H1 (cell line): ENCODE measurements at regions not wholly inside any gene's neighbourhood (a gene's known extent, or its start where the extent isn't known, plus 50 kb on each side); places are given as distances from the start of the nearest gene placed in this dataset.

Experiments used
- CTCF ChIA-PET: fragments of 300-600 bp; sonication (Branson Sonifier 250); formaldehyde crosslinking; loops from one replicate; lab custom pipeline; 2021; ENCODE audit not compliant: partially characterized antibody; lab: Charles Lee
- POLR2A ChIA-PET: fragments of 300-600 bp; sonication (Branson Sonifier 250); formaldehyde crosslinking; loops from one replicate; lab custom pipeline; 2021; ENCODE audit warnings: inconsistent platforms; ENCODE audit not compliant: partially characterized antibody; lab: Charles Lee
- DNase-seq, 2 experiments: peaks; one replicate each; pipeline versions ENCODE4 v3.0.0 to v3.0.0-alpha.2; 2010 to 2022; ENCODE audit warnings: low spot score in 2 of 2, low read depth in 1 of 2, mixed read lengths in 1 of 2
- FAIRE-seq: peaks from 2 replicates; lab custom pipeline; 2011; peaks lifted over from hg19 to GRCh38; lab: Jason Lieb, UNC
- H2AFZ ChIP-seq: 2 replicates; pipeline ENCODE4 v1.8.1; 2012; ENCODE audit warnings: low read length, inconsistent platforms
- H2AK5ac ChIP-seq: 2 replicates; pipeline ENCODE4 v1.6.1; 2013; ENCODE audit warnings: low read depth, low read length
- H2BK120ac ChIP-seq: replicated peaks from 2 replicates; pipeline ENCODE3; 2013; ENCODE audit warnings: low read depth, low read length, inconsistent platforms
- H2BK12ac ChIP-seq: 2 replicates; pipeline ENCODE4 v1.6.1; 2013; ENCODE audit warnings: low read depth, low read length
- H2BK15ac ChIP-seq: 2 replicates; pipeline ENCODE4 v1.6.1; 2013; ENCODE audit warnings: low read length
- H2BK20ac ChIP-seq: 2 replicates; pipeline ENCODE4 v1.6.1; 2013; ENCODE audit warnings: low read length
- H2BK5ac ChIP-seq: 2 replicates; pipeline ENCODE4 v1.6.1; 2013; ENCODE audit warnings: low read depth, low read length
- H3K14ac ChIP-seq: 2 replicates; pipeline ENCODE4 v1.6.1; 2013; ENCODE audit warnings: inconsistent platforms; ENCODE audit not compliant: insufficient read length
- H3K18ac ChIP-seq: 2 replicates; pipeline ENCODE4 v1.6.1; 2013; ENCODE audit warnings: low read length; ENCODE audit errors: extremely low read depth
- H3K23ac ChIP-seq: 2 replicates; pipeline ENCODE4 v1.6.1; 2013; ENCODE audit warnings: inconsistent platforms; ENCODE audit not compliant: insufficient read length
- H3K23me2 ChIP-seq: 2 replicates; pipeline ENCODE4 v1.6.1; 2013; ENCODE audit warnings: low read depth, low read length
- H3K27ac ChIP-seq: 2 replicates; pipeline ENCODE4 v1.6.1; 2011; ENCODE audit warnings: low read depth, low read length, inconsistent platforms
- H3K27me3 ChIP-seq, 4 experiments: replicated peaks in 1 of 4; 1 replicate in 1 of 4; 2 replicates in 3 of 4; pipeline versions ENCODE4 v1.6.1 to v1.8.1; 2011 to 2013; ENCODE audit warnings: low read length in 3 of 4, mild to moderate bottlenecking in 3 of 4, inconsistent platforms in 2 of 4, mixed read lengths in 2 of 4, moderate library complexity in 1 of 4; ENCODE audit not compliant: control insufficient read depth in 3 of 4, insufficient read depth in 3 of 4; ENCODE audit errors: extremely low read depth in 1 of 4
- H3K36me3 ChIP-seq, 4 experiments: 2 replicates each; pipeline versions ENCODE4 v1.6.1 to v1.8.1; 2011 to 2013; ENCODE audit warnings: mild to moderate bottlenecking in 4 of 4, low read length in 3 of 4, moderate library complexity in 2 of 4, control low read depth in 1 of 4, inconsistent platforms in 1 of 4; ENCODE audit not compliant: insufficient read depth in 4 of 4, control insufficient read depth in 2 of 4
- H3K4ac ChIP-seq: replicated peaks from 2 replicates; pipeline ENCODE3; 2013; ENCODE audit warnings: low read length, low read depth, mixed read lengths, inconsistent platforms; ENCODE audit not compliant: insufficient read length
- H3K4me1 ChIP-seq, 4 experiments: replicated peaks in 1 of 4; 1 replicate in 1 of 4; 2 replicates in 3 of 4; pipeline versions ENCODE4 v1.6.1 to v1.8.1; 2011 to 2013; ENCODE audit warnings: low read length in 3 of 4, inconsistent platforms in 2 of 4, mixed read lengths in 1 of 4; ENCODE audit not compliant: insufficient read depth in 4 of 4, control insufficient read depth in 3 of 4
- H3K4me2 ChIP-seq, 2 experiments: 2 replicates each; pipeline versions ENCODE4 v1.6.1 to v1.8.1; 2011 to 2013; ENCODE audit warnings: low read depth in 2 of 2, low read length in 2 of 2, control low read depth in 1 of 2, inconsistent platforms in 1 of 2, mild to moderate bottlenecking in 1 of 2; ENCODE audit not compliant: insufficient read depth in 1 of 2
- H3K4me3 ChIP-seq, 4 experiments: fragments of 200-600, 300-600 bp in 1 of 4; sonication (generic), shearing (Covaris generic), sonication (Bioruptor Twin) in 1 of 4; 2 replicates each; pipeline versions ENCODE4 v1.5.1 to v1.8.1; 2011 to 2016; ENCODE audit warnings: low read length in 4 of 4, low read depth in 3 of 4, control low read depth in 2 of 4, inconsistent platforms in 2 of 4, mild to moderate bottlenecking in 2 of 4, mixed read lengths in 1 of 4, moderate library complexity in 1 of 4; ENCODE audit not compliant: insufficient read depth in 2 of 4; ENCODE audit errors: extremely low read depth in 1 of 4
- H3K56ac ChIP-seq: replicated peaks from 2 replicates; pipeline ENCODE3; 2013; ENCODE audit warnings: low read depth, mild to moderate bottlenecking, mixed read lengths, low read length, inconsistent platforms; ENCODE audit not compliant: insufficient read length
- H3K79me1 ChIP-seq: 2 replicates; pipeline ENCODE4 v1.6.1; 2013; ENCODE audit warnings: low read depth, low read length, control low read depth
- H3K79me2 ChIP-seq, 2 experiments: 2 replicates each; pipeline versions ENCODE4 v1.6.1 to v1.8.1; 2012 to 2013; ENCODE audit warnings: low read length in 2 of 2, mild to moderate bottlenecking in 2 of 2, inconsistent platforms in 1 of 2; ENCODE audit not compliant: insufficient read depth in 2 of 2, control insufficient read depth in 1 of 2
- H3K9ac ChIP-seq, 4 experiments: replicated peaks in 1 of 4; 1 replicate in 1 of 4; 2 replicates in 3 of 4; pipeline versions ENCODE4 v1.6.1 to v1.8.1; 2011 to 2013; ENCODE audit warnings: low read depth in 3 of 4, low read length in 3 of 4, control low read depth in 2 of 4, mild to moderate bottlenecking in 2 of 4, moderate library complexity in 2 of 4, inconsistent platforms in 1 of 4; ENCODE audit errors: extremely low read depth in 1 of 4
- H3K9me3 ChIP-seq, 2 experiments: 2 replicates each; pipeline versions ENCODE4 v1.6.1 to v1.8.1; 2012 to 2013; ENCODE audit warnings: mild to moderate bottlenecking in 2 of 2, moderate library complexity in 2 of 2, control low read depth in 1 of 2, inconsistent platforms in 1 of 2, low read depth in 1 of 2, low read length in 1 of 2, mixed read lengths in 1 of 2; ENCODE audit not compliant: insufficient read depth in 2 of 2
- H4K20me1 ChIP-seq, 2 experiments: replicated peaks in 1 of 2; 2 replicates each; pipeline versions ENCODE3 to v1.8.1; 2011 to 2013; ENCODE audit warnings: inconsistent platforms in 2 of 2, low read length in 2 of 2, mild to moderate bottlenecking in 1 of 2; ENCODE audit not compliant: insufficient read depth in 2 of 2, control insufficient read depth in 1 of 2
- H4K5ac ChIP-seq: 2 replicates; pipeline ENCODE4 v1.6.1; 2013; ENCODE audit warnings: low read length, low read depth, mixed read lengths, inconsistent platforms; ENCODE audit not compliant: insufficient read length
- H4K8ac ChIP-seq: 2 replicates; pipeline ENCODE4 v1.8.0; 2013; ENCODE audit warnings: mild to moderate bottlenecking, moderate library complexity, low read length, inconsistent platforms; ENCODE audit not compliant: insufficient read depth; ENCODE audit errors: extremely low read depth
- H4K91ac ChIP-seq: replicated peaks from 2 replicates; pipeline ENCODE3; 2013; ENCODE audit warnings: low read length, mixed read lengths, inconsistent platforms; ENCODE audit not compliant: insufficient read length
- EP300 ChIP-seq, 2 experiments: IDR thresholded peaks; 1 replicate in 1 of 2; 2 replicates in 1 of 2; pipeline ENCODE4 v1.6.1; 2011 to 2012; ENCODE audit warnings: low read depth in 2 of 2, low read length in 2 of 2, mild to moderate bottlenecking in 2 of 2, borderline replicate concordance in 1 of 2, inconsistent platforms in 1 of 2, moderate library complexity in 1 of 2
- GABPA ChIP-seq: IDR thresholded peaks from 2 replicates; pipeline ENCODE4 v1.6.1; 2011; ENCODE audit warnings: mild to moderate bottlenecking, low read length, moderate library complexity, borderline replicate concordance; ENCODE audit not compliant: insufficient read depth
- HDAC6 ChIP-seq: IDR thresholded peaks from one replicate; pipeline ENCODE4 v1.7.1; 2012; ENCODE audit warnings: low read depth, mild to moderate bottlenecking, inconsistent platforms, low read length, moderate library complexity
- JUN ChIP-seq: IDR thresholded peaks from 2 replicates; pipeline ENCODE4 v1.6.1; 2011; ENCODE audit warnings: low read depth, mild to moderate bottlenecking, improper control_type of control experiment, low read length
- KDM1A ChIP-seq: fragments of 200-600, 300-600 bp; sonication (generic); IDR thresholded peaks from 2 replicates; pipeline ENCODE4 v1.7.1; 2016; ENCODE audit warnings: mild to moderate bottlenecking, low read length, borderline replicate concordance
- NANOG ChIP-seq: IDR thresholded peaks from 2 replicates; pipeline ENCODE4 v1.6.1; 2011; ENCODE audit warnings: low read length, low read depth, mild to moderate bottlenecking, inconsistent platforms; ENCODE audit not compliant: insufficient read depth, poor library complexity, severe bottlenecking
- RAD21 ChIP-seq, 2 experiments: IDR thresholded peaks in 1 of 2; conservative IDR thresholded peaks in 1 of 2; 2 replicates each; pipeline ENCODE4 v1.6.1; 2011; ENCODE audit warnings: low read depth in 2 of 2, low read length in 2 of 2, improper control_type of control experiment in 1 of 2, inconsistent platforms in 1 of 2, mild to moderate bottlenecking in 1 of 2, moderate library complexity in 1 of 2
- RFX5 ChIP-seq: IDR thresholded peaks from 2 replicates; pipeline ENCODE4 v1.6.1; 2011; ENCODE audit warnings: low read depth, low read length, improper control_type of control experiment, borderline replicate concordance
- RNF2 ChIP-seq: fragments of 200-900, 300-1000 bp; sonication (generic); IDR thresholded peaks from 2 replicates; pipeline ENCODE4 v1.7.1; 2016; ENCODE audit warnings: borderline replicate concordance, low read depth, mild to moderate bottlenecking, antibody characterized with exemption, low read length; ENCODE audit not compliant: poor library complexity, severe bottlenecking; ENCODE audit errors: missing control alignments
- SAP30 ChIP-seq: fragments of 300-600 bp; sonication (generic); IDR thresholded peaks from 2 replicates; pipeline ENCODE4 v1.7.1; 2012; ENCODE audit warnings: low read length, moderate library complexity, mild to moderate bottlenecking, inconsistent platforms; ENCODE audit not compliant: insufficient read depth, insufficient replicate concordance
- SIRT6 ChIP-seq: IDR thresholded peaks from one replicate; pipeline ENCODE4 v1.7.1; 2012; ENCODE audit warnings: low read length, inconsistent platforms
- SP1 ChIP-seq: IDR thresholded peaks from 2 replicates; pipeline ENCODE4 v1.6.1; 2011; ENCODE audit warnings: low read depth, low read length
- SP2 ChIP-seq: IDR thresholded peaks from 2 replicates; pipeline ENCODE4 v1.6.1; 2012; ENCODE audit warnings: mild to moderate bottlenecking, low read length, inconsistent platforms
- YY1 ChIP-seq: IDR thresholded peaks from 2 replicates; pipeline ENCODE4 v1.6.1; 2011; ENCODE audit warnings: low read depth, mild to moderate bottlenecking, low read length
- WGBS, 2 experiments: shearing (Covaris generic) in 1 of 2; methylation state at CpG; one replicate each; pipeline versions ENCODE4 v1.1.6 to v1.1.7; 2013 to 2015; ENCODE audit warnings: low lambda C conversion rate in 2 of 2, mixed read lengths in 2 of 2, inconsistent platforms in 1 of 2, low coverage in 1 of 2, missing lambda C conversion rate in 1 of 2; ENCODE audit not compliant: insufficient replicate concordance in 2 of 2, insufficient coverage in 1 of 2, insufficient read length in 1 of 2; ENCODE audit errors: extremely low coverage in 1 of 2, missing lambda C conversion rate in 1 of 2; 5-methylcytosine and 5-hydroxymethylcytosine counted together

- ChIA-PET CTCF (interaction anchor here (0.7 to 1.4 kb wide), 2 partner anchors 9 to 1673 kb away, joined by 3 read pairs; no protein-coding TSS in a partner anchor), POLR2A (no interaction called here)
- Histone ChIP-seq H2BK120ac (no peak overlapping the region), H3K56ac (no peak overlapping the region), H4K5ac (no peak overlapping the region), H2AK5ac (no peak overlapping the region), H4K8ac (no peak overlapping the region), H3K14ac (no peak overlapping the region), H3K27me3 (no peaks in the 10 kb centered on the region), H3K36me3 (no peaks in the 10 kb centered on the region), H2BK20ac (no peak overlapping the region), H2AFZ (no peak overlapping the region), H3K23me2 (no peaks in the 10 kb centered on the region), H3K9ac (no peak overlapping the region), H3K27ac (no peak overlapping the region), H3K4me1 (no peaks in the 10 kb centered on the region), H4K91ac (no peak overlapping the region), H3K23ac (no peak overlapping the region), H3K4me3 (no peak overlapping the region), H2BK12ac (no peak overlapping the region), H4K20me1 (no peaks in the 10 kb centered on the region), H2BK5ac (no peak overlapping the region), H3K79me1 (no peaks in the 10 kb centered on the region), H2BK15ac (no peak overlapping the region), H3K18ac (no peak overlapping the region), H3K4ac (no peak overlapping the region), H3K9me3 (no peaks in the 10 kb centered on the region), H3K79me2 (no peaks in the 10 kb centered on the region), H3K4me2 (no peak overlapping the region)
- FAIRE-seq (no peak), DNase-seq (no peak)
- 86% methylated on average over 1 of the region's 1 CpG; no CpG with 5 or more reads in 1 of the 2 experiments for WGBS, 2 experiments
- TF ChIP-seq HDAC6 = no peak
- no peak for TF ChIP-seq NANOG
- TF ChIP-seq GABPA = no peak
- TF ChIP-seq YY1 = no peak
- no peak for TF ChIP-seq RNF2
- no peak for TF ChIP-seq RAD21 (IDR thresholded peaks at IDR 0.05 in 1 of 2, conservative IDR thresholded peaks at IDR 0.05 in 1 of 2; ENCODE audit: low read depth in 2 of 2, low read length in 2 of 2)
- TF ChIP-seq JUN = no peak
- TF ChIP-seq EP300 (IDR thresholded peaks at IDR 0.05; ENCODE audit: borderline replicate concordance in 1 of 2, low read depth in 2 of 2, low read length in 2 of 2) = no peak
- TF ChIP-seq SIRT6 = no peak
- no peak for TF ChIP-seq SAP30
- no peak for TF ChIP-seq KDM1A
- no peak for TF ChIP-seq RFX5
- no peak for TF ChIP-seq SP2
- no peak for TF ChIP-seq SP1
These were observed 87.6 kb upstream of the OR9Q1 start for GRCh38 chr11:57936050-57936418.
